ENCODE measurements at regions not wholly inside any gene's neighbourhood (a gene's known extent, or its start where the extent isn't known, plus 50 kb on each side); places are given as distances from the start of the nearest gene placed in this dataset.
"Not testable (repeated sequence)": the region's sequence is repeated elsewhere in the genome, so short reads cannot be mapped to it uniquely, and the experiment has no call there.

DNA sequence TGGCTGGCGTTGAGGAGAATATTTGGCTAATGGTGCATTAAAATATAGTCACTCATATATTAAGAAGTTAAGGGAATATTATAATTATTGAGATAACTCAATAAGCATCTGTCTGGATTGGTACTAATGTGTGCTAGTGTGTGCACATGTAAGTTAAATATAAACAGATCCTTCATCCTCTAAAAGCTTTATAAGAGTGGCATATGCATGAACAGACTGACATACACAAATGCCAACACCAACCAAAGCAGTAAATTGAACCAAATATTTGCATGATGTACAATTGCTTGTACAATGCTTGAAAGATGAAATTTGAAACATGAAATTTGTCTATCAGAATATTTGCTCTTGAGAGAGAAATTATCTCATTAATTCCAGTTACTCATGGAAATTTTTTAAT lies 344.9 kb downstream of the ADGRL2 start:
- DNase-seq: no peak

DNA sequence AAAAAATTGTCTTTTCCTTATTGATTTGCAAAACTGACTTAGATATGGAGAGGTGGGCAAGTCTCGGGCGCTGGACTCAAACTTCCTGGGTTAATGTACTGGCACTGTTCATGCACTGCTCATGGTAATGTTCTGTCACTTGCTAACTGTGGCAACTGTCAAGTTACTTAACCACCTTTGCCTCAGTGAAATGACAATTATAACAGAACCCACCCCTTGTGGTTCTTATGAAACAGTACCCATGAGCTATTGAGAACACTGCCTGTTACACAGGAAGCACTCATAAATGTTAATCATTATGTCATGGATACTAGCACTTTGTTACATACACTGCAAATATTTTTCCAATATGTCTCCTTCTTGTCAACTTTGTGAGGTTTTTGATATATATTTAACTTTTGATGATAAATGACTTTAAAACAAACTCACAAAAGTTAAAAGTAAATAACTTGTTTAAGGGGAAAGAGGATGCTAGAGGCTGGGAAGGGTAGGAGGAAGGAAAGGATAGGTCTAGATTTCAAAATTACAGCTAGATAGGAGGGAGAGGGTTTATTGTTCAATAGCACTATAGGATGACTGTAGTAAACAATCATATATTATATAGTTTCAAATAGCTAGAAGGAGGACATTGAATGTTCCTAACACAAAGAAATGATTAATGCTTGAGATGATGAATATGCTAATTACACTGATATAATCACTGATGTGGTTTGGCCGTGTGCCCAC lies 342.5 kb downstream of the ADGRL2 start:
- DNase-seq: no peak

DNA sequence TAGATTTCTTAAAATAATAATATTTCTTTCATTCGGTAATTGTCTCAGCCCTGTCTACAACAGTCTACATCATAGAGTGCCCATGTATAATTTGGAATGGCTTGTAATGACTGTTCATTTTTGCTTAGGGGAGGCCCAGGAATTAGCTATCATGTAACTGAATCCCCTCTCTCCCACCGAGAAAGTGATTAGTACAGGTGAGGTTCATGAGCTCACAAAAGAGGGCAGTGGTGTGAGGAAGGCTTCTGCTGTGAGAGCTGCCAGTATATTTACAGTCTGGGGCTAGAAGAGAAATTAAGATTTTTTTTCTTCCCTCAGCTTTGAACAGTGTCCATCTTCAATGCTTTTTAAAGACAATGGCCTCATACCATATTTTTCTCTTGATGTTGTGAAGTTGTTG lies 340.7 kb downstream of the ADGRL2 start:
- DNase-seq: no peak

DNA sequence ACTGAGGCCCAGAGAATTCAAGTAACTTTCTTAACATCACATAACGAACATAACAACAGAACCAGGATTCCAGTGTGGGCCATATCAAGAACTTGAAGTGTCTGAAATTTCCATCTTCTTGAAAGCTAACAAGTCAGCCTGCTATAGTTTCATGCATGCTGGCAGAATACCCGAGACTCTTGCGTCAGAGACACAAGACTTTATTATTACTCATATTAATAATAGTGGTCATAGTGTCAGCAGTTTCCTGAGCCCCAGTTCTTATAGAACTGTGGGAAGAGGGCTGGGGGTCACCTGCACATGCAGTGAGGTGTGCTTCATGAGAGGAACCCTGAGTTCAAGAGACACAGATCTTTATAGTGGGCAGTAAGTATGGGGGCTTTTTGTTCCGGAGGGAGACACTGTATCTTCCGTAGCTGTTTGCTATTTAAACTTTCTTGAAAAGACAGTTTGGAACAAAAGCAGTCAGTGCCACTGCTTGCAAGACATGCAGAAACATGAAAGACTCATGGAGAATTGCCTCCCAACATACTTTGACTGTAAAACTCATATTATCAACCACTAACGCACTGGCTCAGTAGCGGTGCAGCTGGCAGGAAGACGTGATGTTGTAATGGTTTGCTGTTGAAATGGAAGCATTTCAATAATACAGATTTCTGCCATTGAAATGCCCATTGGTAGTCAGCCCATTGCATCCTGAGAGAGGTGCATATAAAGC lies 339.2 kb downstream of the ADGRL2 start:
- DNase-seq: no peak

DNA sequence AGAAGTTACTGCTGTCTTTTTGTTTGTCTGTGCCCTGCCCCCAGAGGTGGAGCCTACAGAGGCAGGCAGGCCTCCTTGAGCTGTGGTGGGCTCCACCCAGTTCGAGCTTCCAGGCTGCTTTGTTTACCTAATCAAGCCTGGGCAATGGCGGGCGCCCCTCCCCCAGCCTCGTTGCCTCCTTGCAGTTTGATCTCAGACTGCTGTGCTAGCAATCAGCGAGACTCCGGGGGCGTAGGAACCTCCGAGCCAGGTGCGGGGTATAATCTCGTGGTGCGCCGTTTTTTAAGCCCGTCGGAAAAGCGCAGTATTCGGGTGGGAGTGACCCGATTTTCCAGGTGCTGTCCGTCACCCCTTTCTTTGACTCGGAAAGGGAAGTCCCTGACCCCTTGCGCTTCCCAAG lies 335.6 kb downstream of the ADGRL2 start:
- DNase-seq: not testable (repeated sequence)

DNA sequence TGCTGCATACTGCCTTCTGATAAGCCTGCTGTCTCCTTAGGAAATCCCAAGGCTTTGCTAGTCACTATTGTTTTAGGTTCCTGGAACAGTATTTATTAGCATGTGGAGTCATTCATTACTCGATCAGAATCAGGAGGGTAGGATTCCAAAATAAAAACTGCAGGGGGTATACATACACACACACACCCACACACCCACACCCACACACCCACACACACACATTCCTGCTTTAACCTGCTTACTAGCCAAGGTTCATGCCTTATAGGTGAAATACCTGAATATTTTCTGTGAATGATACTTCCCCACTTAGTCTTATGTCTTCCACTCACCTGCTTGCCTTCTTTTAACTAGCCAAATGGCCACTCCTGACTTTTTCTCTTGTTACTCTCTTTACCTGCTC lies 325.1 kb downstream of the ADGRL2 start:
- DNase-seq: no peak

DNA sequence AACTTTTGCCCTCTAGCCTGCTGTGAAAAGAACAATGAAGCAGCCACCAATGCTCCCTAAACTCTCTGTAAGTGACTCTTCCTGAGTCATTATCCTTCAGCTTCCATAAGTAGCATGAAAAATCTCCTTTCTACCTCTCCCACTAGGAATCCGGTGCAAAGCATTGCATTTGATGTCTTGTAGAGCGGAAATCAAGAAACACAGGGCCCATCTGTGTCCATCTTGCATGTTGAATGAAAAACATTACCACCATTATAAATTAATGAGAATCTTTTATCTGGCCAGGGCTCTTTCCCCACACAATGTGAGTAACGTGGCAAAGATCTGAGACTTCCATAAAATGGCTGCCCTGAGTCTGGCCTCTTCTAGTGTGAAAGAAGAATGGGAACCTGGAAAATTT lies 324.4 kb downstream of the ADGRL2 start:
- no peak for DNase-seq

DNA sequence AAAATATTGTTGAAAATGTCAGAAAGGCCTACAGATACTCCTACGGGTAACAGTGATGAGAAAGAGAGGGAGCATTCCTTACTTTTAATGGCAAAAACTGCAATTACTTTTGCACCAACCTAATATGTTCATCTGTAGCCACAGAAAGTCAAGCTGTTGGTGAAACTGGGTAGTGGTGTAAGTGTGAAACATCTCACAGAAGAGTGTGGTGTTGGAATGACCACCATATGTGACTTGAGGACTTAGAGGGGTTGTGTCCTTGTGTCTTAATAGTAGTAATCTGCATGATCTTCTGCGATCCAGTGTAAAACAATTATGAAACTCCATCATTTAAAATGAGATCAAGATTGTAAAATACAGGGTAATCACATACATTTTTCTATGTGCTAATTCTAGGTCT lies 320.7 kb downstream of the ADGRL2 start:
- DNase-seq: no peak

DNA sequence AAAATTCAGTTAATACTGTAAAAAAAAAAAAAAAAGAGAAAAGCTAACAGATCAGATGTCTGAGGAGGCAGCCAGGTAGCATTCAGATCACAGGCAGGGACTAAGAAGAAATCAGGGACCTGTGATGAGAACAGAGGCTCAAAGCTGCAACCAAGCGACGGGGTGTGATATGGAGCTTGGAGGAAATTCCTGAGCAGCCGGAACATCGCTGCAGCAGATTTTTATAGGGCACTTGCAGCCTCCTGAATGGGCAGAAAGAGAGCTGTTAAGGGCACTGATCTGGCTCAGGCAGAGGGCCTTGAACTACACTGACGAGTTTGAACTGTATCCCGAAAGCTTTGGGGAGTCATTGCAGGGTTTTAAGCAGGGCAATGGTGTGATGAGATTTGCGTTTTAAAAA lies 315.4 kb downstream of the ADGRL2 start:
- DNase-seq: no peak

DNA sequence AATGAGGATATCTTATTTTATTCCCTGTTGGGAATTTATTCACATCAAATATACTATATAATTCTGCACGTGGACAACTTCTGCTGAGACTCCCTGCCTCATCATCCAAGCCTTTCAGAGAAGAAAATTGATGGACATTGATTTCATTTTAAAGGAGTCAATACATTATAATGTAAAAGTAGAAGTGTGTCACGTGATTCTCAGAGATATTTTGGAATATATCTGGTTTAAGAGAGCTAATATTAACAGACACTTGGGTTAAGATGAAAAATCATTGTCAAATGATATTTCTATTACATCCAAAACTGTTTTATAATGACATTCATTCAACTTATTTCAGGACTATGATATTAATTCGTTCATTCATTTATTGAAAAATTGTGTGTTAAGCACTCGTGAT lies 314.2 kb downstream of the ADGRL2 start:
- no peak for DNase-seq

DNA sequence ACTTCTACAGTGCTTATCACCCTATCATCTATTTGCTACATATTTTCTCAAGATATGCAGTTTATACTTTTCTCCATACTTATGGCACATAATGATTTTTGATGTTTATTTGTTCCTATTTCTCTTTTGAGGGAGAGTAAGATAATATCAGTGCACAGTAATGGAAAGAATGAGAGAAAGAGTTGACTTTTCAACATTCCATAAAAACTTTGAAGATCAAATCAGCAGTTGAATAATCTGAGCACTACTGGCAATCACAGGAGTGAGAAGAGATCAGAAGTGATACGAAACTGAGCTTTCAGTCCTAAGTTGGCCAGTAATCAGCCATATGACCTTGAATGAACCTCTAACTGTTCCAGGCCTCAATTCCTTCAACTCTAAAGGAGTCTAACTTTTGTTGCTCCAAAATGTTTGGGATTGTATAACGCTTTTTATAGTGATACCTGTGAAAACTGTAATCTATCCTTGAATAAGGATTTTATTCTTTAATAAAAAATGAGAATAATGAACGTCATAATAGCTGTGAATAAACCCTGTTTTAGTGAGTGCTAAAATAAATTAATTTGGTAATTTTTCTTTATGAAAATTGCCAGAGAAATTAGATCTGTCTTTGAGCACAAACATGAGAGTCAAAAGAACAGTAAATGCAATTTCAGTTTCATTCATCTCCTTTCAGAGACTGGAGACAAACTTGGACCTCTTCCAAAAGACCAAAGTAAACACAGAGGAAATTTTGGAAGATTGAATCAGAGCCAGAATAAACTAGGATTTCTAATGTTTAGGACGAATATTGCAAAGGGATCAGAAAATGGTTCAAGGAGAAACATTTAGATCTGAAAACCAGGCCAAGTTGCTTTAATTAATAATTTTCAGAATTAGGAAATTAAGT lies 309.9 kb downstream of the ADGRL2 start:
- DNase-seq: no peak

DNA sequence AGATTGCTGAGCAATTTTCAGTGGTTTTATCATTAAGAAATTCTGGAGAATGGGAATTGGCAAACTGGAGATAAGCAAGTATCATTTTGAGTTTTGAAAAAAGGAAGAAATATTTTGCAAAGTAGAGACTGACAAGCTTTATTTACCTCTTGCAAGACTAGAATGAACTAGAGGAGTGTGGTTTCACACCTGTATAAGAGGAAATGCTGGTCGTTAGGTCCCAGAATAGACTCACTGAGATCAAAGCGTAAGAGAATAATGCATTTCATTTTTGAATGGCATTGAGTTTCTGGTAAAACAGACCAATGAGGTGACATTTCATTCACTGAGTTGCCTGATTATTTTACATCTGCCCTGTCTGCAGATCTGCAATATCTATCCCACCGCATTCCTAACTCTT lies 308.1 kb downstream of the ADGRL2 start:
- DNase-seq: no peak

DNA sequence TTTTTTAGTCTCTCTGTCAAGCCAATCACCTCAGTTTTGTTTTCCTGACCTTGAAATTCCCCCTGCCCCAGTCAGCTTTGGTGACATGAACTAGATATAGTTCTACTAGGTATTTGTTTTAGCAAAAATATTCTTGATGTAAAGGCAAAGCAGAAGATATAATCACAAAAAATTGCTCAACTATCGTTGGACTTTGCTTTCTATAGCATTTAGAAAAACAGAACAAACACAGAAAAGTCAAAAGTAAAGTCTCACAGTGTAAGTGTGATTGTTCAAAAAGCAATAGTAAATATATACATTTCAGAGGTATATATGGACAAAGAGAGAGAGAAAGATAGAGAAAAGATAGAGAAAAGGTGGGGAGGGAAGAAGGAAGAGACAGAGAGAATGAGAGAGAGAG lies 305.9 kb downstream of the ADGRL2 start:
- DNase-seq: no peak

DNA sequence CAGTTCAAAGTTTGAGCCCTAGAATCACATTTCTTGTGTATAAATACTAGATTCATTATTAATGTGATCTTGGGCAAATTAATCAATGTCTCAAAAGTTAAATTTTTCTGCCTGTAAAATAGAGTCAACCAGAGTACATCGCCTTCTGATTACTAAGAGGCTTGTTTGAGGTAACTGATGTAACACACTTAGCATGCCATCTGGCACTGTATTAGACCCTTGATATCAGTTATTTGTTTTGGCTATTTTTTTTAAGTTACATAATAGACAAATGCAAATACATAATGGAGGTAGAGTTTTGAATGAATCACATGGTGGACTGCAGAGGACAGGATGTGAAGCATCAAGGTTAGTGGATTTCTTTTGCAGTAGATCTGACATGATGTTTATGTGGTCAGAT lies 298.4 kb downstream of the ADGRL2 start:
- no peak for DNase-seq

DNA sequence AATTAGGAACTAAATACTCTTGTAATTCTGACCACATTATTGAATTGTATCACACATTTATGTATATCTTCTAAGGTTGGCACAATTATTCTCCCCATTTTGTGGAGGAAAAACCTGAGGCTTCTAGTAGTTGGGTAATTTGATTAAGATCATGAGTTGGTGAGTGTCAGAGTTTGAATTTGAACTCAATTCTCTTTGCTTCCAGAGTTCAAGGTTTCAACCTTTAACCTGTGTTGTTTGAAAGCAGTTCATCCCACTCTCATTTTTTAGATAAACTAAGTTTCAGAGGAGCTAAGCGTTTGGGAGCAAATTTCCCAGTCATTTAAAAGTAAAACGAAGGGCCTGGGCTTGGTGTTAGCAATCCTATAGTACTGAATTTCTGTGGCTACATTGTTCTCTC lies 293.4 kb downstream of the ADGRL2 start:
- no peak for DNase-seq

DNA sequence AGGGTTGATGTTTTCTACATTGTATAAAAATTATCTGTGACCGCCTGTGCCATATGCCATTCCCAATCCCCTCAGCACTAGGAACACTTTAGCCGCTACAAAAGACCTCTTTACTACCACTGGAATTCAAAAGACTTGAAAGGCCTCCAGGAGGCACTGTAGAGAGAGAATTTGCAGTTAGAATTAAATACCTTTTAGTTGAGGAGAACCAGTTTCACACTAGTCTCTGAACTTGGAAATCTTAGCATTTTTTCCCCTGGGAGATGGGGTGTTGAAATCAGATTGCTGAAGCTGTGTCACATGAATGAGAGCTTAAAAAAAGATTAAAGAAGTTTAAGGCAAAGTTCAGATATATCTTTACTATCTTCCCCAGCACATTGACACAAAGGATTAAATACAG lies 291.0 kb downstream of the ADGRL2 start:
- DNase-seq: no peak

DNA sequence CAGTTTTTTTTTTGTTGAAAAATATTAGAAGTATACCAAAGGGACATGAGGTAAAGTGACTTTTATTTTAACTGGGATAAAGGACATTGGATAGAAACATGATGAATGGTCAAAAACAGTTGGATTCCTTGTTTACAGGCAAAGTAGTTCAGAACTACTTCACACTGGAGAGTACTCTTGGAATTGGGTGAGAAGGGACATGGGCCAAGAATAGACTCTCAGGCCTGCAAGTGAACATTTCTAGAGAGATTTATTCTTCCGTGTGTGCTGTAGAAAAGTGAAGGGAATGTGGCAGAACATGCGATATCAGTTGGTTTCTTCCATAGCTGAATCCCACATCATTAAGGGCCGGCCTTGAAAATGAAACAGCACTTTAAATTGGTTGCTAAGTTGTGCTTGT lies 290.5 kb downstream of the ADGRL2 start:
- DNase-seq: no peak

DNA sequence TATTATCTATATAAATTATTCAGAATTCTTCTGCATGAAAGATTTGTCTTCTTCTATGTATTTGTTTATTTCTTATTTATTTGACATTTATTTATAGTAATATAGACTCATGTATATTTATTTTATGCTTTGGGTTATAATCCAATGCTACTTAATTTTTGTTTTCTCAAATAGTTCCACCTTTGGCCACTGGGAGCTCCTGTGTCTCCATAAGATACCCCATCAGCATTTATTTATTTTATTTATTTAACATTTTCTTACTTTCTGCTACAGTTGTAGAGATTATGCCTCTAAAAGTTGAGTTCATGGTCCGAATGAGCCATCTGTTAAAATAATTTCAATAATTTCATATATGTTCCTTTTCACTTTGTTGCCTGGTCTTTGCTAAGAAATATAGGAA lies 289.4 kb downstream of the ADGRL2 start:
- no peak for DNase-seq

DNA sequence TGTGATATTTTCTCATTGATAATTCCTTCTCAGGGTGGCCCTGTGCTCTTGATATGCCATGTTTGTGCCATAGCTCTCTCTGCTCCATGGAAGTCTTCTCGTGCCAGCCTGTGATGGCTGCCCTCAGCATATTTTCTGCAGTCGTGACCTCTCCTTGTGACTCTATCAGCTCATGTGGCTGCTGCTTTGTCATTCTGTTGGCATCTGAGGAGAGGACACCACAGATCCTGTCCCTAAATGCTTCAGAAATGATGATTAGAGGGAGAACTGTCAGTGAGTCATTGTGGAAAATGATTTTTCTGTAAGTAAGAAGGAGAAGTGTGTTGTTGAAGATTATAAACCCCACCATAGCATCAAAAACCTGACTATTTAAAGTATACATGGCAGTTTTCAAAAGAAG lies 286.0 kb downstream of the ADGRL2 start:
- no peak for DNase-seq

DNA sequence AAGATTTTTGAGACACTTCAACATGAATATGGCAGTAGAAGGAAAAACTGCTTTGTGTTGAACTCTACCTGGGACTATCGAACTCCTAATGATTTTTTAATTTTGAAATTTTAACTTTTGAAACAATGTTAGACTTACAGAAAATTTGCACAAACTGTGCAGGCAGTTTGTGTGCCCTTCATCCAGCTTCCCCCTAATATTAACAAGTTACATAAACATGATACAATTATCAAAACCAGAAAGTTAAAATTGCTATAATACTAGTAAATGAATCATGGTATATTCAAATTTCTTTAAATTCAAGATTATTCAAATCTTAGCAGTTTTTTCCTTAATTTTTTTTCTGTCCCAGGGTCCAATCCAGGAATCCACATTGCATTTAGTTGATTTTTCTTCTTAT lies 278.9 kb downstream of the ADGRL2 start:
- DNase-seq: no peak

DNA sequence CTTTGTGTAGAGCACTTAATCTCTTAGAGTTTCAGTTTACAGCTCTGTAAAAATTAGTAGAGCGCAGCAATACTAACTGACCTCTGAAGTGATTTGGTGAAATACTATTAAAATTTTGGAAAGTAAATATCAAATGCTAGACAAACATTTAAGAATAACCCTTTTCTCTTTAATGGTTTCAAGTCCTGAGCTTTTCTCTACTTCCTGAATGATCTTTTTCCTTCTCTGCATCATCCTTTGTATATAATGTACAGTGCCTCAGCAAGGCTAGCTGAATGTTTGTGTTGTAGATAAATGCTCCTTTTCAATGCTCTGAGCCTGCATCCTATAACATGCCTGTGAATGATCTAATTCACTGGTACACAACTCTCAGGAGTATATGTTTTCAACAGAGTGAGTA lies 272.9 kb downstream of the ADGRL2 start:
- DNase-seq: no peak

DNA sequence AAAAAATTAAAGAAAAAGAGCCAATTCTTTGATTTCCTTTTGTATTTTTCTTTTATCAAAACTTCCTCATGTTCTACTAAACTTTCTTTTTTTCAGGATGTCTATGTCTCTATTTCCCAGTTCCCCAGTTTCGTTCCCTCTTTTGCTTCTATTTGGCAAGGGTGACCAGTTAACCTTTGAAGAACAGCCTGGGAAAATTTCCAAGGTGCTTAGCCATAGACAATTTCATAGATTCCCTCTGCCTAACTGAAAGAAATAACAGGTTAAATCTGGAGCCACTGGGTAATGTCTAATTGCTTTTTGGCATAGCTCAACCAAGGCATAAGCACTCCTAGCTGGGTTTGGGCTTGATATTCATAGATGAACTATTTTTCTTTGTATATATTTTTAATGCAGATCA lies 272.3 kb downstream of the ADGRL2 start:
- DNase-seq: no peak

DNA sequence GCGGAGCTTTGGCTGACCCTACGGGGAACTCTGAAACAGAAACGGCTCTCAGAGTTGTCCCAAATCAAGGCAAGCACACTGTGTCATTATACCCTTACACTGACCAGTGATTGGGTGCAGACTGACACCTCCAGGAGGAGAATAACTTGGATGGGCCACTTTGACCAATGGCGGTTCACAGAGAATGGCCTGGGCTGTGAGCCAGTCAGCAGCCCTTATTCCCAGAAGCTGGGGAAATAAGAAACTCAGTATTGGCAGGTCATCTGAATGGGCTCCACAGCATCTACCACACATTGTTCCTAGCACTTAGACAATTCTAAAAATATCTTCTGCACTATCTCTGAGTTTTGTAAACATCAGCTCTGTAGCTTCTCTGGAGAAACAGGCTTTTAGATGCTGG lies 265.2 kb downstream of the ADGRL2 start:
- no peak for DNase-seq

DNA sequence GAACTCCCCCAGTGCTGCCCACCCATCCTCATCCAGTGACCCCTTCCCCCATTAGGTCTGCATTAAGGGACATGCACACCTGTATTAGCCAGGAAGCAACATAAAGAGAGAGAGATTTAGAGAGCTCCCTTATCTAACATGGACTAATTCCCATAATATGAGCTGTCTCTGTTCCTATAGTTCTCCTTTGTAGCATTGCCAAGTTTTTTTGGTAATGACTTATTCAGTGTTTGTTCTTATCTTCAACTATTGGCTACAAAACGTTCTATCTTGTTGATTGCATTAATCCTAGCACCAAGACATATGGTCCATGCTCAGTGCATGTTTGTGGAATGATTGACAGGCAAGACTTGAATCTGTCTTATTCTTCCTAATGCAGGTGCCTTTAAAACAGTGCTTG lies 264.0 kb downstream of the ADGRL2 start:
- no peak for DNase-seq
